ENCODE measurements at regions not wholly inside any gene's neighbourhood (a gene's known extent, or its start where the extent isn't known, plus 50 kb on each side); places are given as distances from the start of the nearest gene placed in this dataset.

- TF ChIP-seq CTCF (IDR thresholded peaks at IDR 0.05 in 8 of 11, conservative IDR thresholded peaks at IDR 0.05 in 3 of 11), result no peak
- no peak for TF ChIP-seq POLR2A (IDR thresholded peaks at IDR 0.05)
Measured at GRCh38 chr5:1946122-1946677, 63.5 kb upstream of the IRX4 start.

All from spleen (tissue), 7 donors.